ENCODE measurements at regions not wholly inside any gene's neighbourhood (a gene's known extent, or its start where the extent isn't known, plus 50 kb on each side); places are given as distances from the start of the nearest gene placed in this dataset.

DNA sequence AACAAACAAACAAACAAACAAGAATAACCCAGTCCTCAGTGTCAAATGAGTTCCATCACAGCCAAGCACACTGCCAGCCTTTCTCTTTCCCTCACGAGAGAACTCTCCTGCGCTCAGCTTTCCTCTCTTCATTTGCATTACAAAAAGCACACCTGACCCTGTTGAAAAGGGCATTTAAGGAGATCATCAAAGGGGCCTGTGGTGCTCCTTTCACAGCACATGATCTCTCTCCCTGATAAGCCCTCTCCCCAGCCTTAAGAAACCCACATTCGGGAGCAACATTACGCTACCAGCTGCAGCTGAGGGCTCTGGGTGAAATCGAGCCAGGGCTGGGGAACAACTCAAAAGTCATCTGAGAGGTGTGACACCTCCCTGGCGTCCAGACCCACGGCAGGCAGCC, 165.6 kb upstream of the TMCC3 start:
- Mint-ChIP-seq H3K36me3 (ENCODE audit: low read depth) (no peaks in the 10 kb centered on the region), H3K27me3 (no peaks in the 10 kb centered on the region), H3K27ac (no peak overlapping the region), H3K4me3 (no peak overlapping the region), H3K4me1 (ENCODE audit: low read depth) (no peaks in the 10 kb centered on the region), H3K9me3 (peaks cover 26% of the 10 kb centered on the region)
- CTCF ChIA-PET: no interaction called here
- DNase-seq (no peak), ATAC-seq (no peak)
- POLR2A ChIA-PET: no interaction called here
- TF ChIP-seq, protein P1, sequence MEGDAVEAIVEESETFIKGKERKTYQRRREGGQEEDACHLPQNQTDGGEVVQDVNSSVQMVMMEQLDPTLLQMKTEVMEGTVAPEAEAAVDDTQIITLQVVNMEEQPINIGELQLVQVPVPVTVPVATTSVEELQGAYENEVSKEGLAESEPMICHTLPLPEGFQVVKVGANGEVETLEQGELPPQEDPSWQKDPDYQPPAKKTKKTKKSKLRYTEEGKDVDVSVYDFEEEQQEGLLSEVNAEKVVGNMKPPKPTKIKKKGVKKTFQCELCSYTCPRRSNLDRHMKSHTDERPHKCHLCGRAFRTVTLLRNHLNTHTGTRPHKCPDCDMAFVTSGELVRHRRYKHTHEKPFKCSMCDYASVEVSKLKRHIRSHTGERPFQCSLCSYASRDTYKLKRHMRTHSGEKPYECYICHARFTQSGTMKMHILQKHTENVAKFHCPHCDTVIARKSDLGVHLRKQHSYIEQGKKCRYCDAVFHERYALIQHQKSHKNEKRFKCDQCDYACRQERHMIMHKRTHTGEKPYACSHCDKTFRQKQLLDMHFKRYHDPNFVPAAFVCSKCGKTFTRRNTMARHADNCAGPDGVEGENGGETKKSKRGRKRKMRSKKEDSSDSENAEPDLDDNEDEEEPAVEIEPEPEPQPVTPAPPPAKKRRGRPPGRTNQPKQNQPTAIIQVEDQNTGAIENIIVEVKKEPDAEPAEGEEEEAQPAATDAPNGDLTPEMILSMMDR (IDR thresholded peaks at IDR 0.05): no peak
- intact Hi-C loops (cut with micrococcal nuclease): no loop called here

DNA sequence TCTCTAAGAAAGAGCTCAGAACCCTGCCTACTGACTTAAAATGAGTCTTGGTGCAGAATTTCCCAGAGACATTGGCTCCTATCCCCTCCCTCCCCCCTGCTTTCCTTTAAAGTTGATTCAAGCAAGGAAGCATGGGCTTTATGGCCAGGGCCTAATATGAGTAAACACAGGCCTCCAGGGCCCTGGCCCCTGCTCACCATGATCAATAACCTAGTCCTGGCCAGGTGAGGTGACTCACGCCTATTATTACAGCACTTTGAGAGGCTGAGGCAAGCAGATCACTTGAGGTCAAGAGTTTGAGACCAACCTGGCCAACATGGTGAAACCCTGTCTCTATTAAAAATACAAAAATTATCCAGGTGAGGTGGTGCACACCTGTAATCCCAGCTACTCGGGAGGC, 165.1 kb upstream of the TMCC3 start:
- H3K27me3 Mint-ChIP-seq: no peaks in the 10 kb centered on the region
- DNase-seq: no peak
- H3K4me3 Mint-ChIP-seq: no peak overlapping the region
- POLR2A ChIA-PET: no interaction called here
- H3K27ac Mint-ChIP-seq: no peak overlapping the region
- no peaks in the 10 kb centered on the region for H3K36me3 Mint-ChIP-seq (ENCODE audit: low read depth)
- TF ChIP-seq, protein P1 (IDR thresholded peaks at IDR 0.05): no peak
- peaks cover 27% of the 10 kb centered on the region for H3K9me3 Mint-ChIP-seq
- intact Hi-C loops (cut with micrococcal nuclease): no loop called here
- H3K4me1 Mint-ChIP-seq (ENCODE audit: low read depth): no peaks in the 10 kb centered on the region
- ATAC-seq: no peak
- CTCF ChIA-PET: no interaction called here

DNA sequence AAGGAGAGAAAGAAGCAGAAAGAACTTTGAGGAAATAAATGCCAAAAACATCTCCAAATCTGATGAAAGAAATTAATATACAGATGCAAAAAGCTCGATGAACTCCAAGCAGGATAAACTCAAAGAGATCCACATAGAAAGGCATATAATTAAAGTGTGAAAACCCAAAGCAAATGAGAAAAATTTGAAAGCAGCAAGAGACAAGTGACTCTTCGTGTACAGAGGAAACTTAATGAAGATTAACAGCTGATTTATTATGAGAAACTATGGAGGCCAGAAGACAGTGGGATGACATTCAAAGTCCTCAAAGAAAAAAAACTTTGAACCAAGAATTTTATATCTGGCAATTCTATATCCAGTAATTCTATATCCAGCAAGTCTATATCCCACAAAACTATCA, 163.0 kb upstream of the TMCC3 start:
- DNase-seq: no peak
- no peaks in the 10 kb centered on the region for H3K36me3 Mint-ChIP-seq (ENCODE audit: low read depth)
- intact Hi-C loops (cut with micrococcal nuclease): no loop called here
- CTCF ChIA-PET: no interaction called here
- peaks cover 31% of the 10 kb centered on the region for H3K9me3 Mint-ChIP-seq
- H3K27me3 Mint-ChIP-seq: peaks cover 1% of the 10 kb centered on the region
- no peak overlapping the region for H3K4me3 Mint-ChIP-seq
- TF ChIP-seq, protein P1 (IDR thresholded peaks at IDR 0.05): no peak
- H3K4me1 Mint-ChIP-seq (ENCODE audit: low read depth): no peaks in the 10 kb centered on the region
- no peak overlapping the region for H3K27ac Mint-ChIP-seq
- no peak for ATAC-seq
- POLR2A ChIA-PET: no interaction called here

DNA sequence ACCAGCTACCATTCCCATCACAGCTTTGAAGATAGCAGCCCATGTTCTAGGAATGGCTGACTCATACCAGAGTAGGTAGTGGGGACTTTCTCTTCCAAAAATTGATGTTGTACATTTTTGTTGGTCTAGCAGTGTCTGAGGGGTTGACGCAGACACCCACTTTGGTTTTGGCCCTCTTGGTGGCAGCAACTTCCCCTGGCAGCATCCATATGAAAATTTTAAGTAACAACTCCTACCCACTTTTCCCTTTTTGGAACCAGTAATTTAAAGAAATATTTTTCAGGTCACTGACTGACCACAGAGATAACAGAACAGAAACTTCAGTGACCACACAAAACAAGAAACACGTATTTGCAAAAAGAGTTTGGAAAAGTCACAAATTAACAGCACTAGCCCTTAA, 162.0 kb upstream of the TMCC3 start:
- ChIA-PET POLR2A (no interaction called here), CTCF (no interaction called here)
- Mint-ChIP-seq H3K36me3 (ENCODE audit: low read depth) (no peaks in the 10 kb centered on the region), H3K27ac (no peak overlapping the region), H3K4me1 (ENCODE audit: low read depth) (no peaks in the 10 kb centered on the region), H3K27me3 (peaks cover 1% of the 10 kb centered on the region), H3K9me3 (peaks cover 31% of the 10 kb centered on the region), H3K4me3 (no peak overlapping the region)
- intact Hi-C loops (cut with micrococcal nuclease): no loop called here
- no peak for DNase-seq
- TF ChIP-seq, protein P1 (IDR thresholded peaks at IDR 0.05): no peak
- ATAC-seq: no peak

DNA sequence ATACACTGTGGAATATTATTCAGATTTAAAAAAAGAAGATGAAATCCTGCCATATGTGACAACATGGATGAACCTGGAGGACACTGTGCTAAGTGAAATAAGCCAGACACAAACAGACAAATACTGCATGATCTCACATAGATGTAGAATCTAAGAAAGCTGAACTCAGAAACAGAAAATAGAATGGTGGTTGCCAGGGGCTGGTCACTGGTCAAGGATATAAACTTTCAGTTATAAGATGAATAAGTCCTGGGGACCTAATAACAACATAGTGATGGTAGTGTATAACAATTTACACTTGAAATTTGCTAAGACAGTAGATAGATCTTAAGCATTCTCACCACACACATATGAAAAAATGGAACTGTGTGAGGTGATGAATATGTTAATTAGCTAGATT, 161.3 kb upstream of the TMCC3 start:
- intact Hi-C loops (cut with micrococcal nuclease): no loop called here
- DNase-seq (no peak), ATAC-seq (no peak)
- peaks cover 1% of the 10 kb centered on the region for H3K27me3 Mint-ChIP-seq
- no peaks in the 10 kb centered on the region for H3K36me3 Mint-ChIP-seq (ENCODE audit: low read depth)
- H3K4me1 Mint-ChIP-seq (ENCODE audit: low read depth): no peaks in the 10 kb centered on the region
- CTCF ChIA-PET: no interaction called here
- POLR2A ChIA-PET: no interaction called here
- H3K9me3 Mint-ChIP-seq: peaks cover 31% of the 10 kb centered on the region
- TF ChIP-seq, protein P1 (IDR thresholded peaks at IDR 0.05): no peak
- no peak overlapping the region for H3K4me3 Mint-ChIP-seq
- H3K27ac Mint-ChIP-seq: no peak overlapping the region
